HUES64 (cell line): ENCODE measurements at regions not wholly inside any gene's neighbourhood (a gene's known extent, or its start where the extent isn't known, plus 50 kb on each side); places are given as distances from the start of the nearest gene placed in this dataset.

Source experiments
- H3K27ac ChIP-seq: 2 replicates; pipeline ENCODE4 v1.7.0; 2013; ENCODE audit warnings: low read depth, low read length, inconsistent platforms
- H3K27me3 ChIP-seq: 2 replicates; pipeline ENCODE4 v1.6.1; 2013; ENCODE audit warnings: mild to moderate bottlenecking, low read length; ENCODE audit not compliant: insufficient read depth
- H3K36me3 ChIP-seq: 2 replicates; pipeline ENCODE4 v1.6.1; 2013; ENCODE audit warnings: mild to moderate bottlenecking, low read length; ENCODE audit not compliant: insufficient read depth
- H3K4me1 ChIP-seq: 2 replicates; pipeline ENCODE4 v1.6.1; 2013; ENCODE audit warnings: mild to moderate bottlenecking, low read length, moderate library complexity; ENCODE audit not compliant: insufficient read depth
- H3K4me3 ChIP-seq: 2 replicates; pipeline ENCODE4 v1.5.1; 2013; ENCODE audit warnings: mild to moderate bottlenecking, low read length, moderate library complexity
- H3K9ac ChIP-seq: 2 replicates; pipeline ENCODE4 v1.6.1; 2013; ENCODE audit warnings: mild to moderate bottlenecking, low read depth, low read length
- H3K9me3 ChIP-seq: 2 replicates; pipeline ENCODE4 v1.6.1; 2013; ENCODE audit warnings: low read depth, low read length; ENCODE audit not compliant: insufficient read depth
- WGBS: fragments of 150-250, 120-280 bp; methylation state at CpG from one replicate; pipeline ENCODE4 v1.1.7; 2013; ENCODE audit warnings: missing lambda C conversion rate; 5-methylcytosine and 5-hydroxymethylcytosine counted together

- no peaks in the 10 kb centered on the region for H3K27me3 ChIP-seq
- H3K27ac ChIP-seq: no peak overlapping the region
- no peaks in the 10 kb centered on the region for H3K4me1 ChIP-seq
- H3K4me3 ChIP-seq: no peak overlapping the region
- 96% methylated on average over 1 of the region's 1 CpG for WGBS
- H3K9ac ChIP-seq: no peak overlapping the region
- no peaks in the 10 kb centered on the region for H3K36me3 ChIP-seq
- no peaks in the 10 kb centered on the region for H3K9me3 ChIP-seq
These were observed 643.7 kb downstream of the UTRN start for GRCh38 chr6:144928847-144929246.

- Histone ChIP-seq H3K36me3 (no peaks in the 10 kb centered on the region), H3K9me3 (no peaks in the 10 kb centered on the region), H3K27me3 (no peaks in the 10 kb centered on the region), H3K9ac (no peak overlapping the region), H3K4me3 (no peak overlapping the region), H3K4me1 (no peaks in the 10 kb centered on the region), H3K27ac (no peak overlapping the region)
- 86% methylated on average over 1 of the region's 1 CpG for WGBS
These were observed 644.1 kb downstream of the UTRN start for GRCh38 chr6:144929262-144929661.

- Histone ChIP-seq H3K9me3 (no peaks in the 10 kb centered on the region), H3K4me3 (no peak overlapping the region), H3K9ac (no peak overlapping the region), H3K4me1 (no peaks in the 10 kb centered on the region), H3K36me3 (no peaks in the 10 kb centered on the region), H3K27ac (no peak overlapping the region), H3K27me3 (no peaks in the 10 kb centered on the region)
- WGBS: 65% methylated on average over 6 of the region's 6 CpGs
These were observed 646.3 kb downstream of the UTRN start for GRCh38 chr6:144931172-144932035.

- Histone ChIP-seq H3K9me3 (no peaks in the 10 kb centered on the region), H3K4me3 (no peak overlapping the region), H3K9ac (no peak overlapping the region), H3K4me1 (no peaks in the 10 kb centered on the region), H3K27ac (no peak overlapping the region), H3K36me3 (no peaks in the 10 kb centered on the region), H3K27me3 (no peaks in the 10 kb centered on the region)
- WGBS: 90% methylated on average over 1 of the region's 1 CpG
These were observed 647.5 kb downstream of the UTRN start for GRCh38 chr6:144932621-144933020.

GRCh38 chr6:144935181-144935580, 650.0 kb downstream of the UTRN start:
- Histone ChIP-seq H3K9me3 (no peaks in the 10 kb centered on the region), H3K27me3 (no peaks in the 10 kb centered on the region), H3K4me1 (no peaks in the 10 kb centered on the region), H3K4me3 (no peak overlapping the region), H3K27ac (no peak overlapping the region), H3K36me3 (no peaks in the 10 kb centered on the region), H3K9ac (no peak overlapping the region)

GRCh38 chr6:144935661-144936060, 650.5 kb downstream of the UTRN start:
- Histone ChIP-seq H3K4me1 (no peaks in the 10 kb centered on the region), H3K36me3 (no peaks in the 10 kb centered on the region), H3K9ac (no peak overlapping the region), H3K9me3 (no peaks in the 10 kb centered on the region), H3K27ac (no peak overlapping the region), H3K27me3 (no peaks in the 10 kb centered on the region), H3K4me3 (no peak overlapping the region)
- WGBS: no CpG with 5 or more reads among the region's 1 CpG

GRCh38 chr6:144936764-144937163, 651.6 kb downstream of the UTRN start:
- no peaks in the 10 kb centered on the region for H3K9me3 ChIP-seq
- H3K27ac ChIP-seq: no peak overlapping the region
- H3K4me3 ChIP-seq: no peak overlapping the region
- H3K4me1 ChIP-seq: no peaks in the 10 kb centered on the region
- H3K36me3 ChIP-seq: no peaks in the 10 kb centered on the region
- 100% methylated on average over 2 of the region's 2 CpGs for WGBS
- H3K27me3 ChIP-seq: no peaks in the 10 kb centered on the region
- H3K9ac ChIP-seq: no peak overlapping the region

- no peak overlapping the region for H3K9ac ChIP-seq
- no peaks in the 10 kb centered on the region for H3K4me1 ChIP-seq
- no peaks in the 10 kb centered on the region for H3K27me3 ChIP-seq
- no peak overlapping the region for H3K4me3 ChIP-seq
- H3K27ac ChIP-seq: no peak overlapping the region
- WGBS: 96% methylated on average over 1 of the region's 1 CpG
- H3K36me3 ChIP-seq: no peaks in the 10 kb centered on the region
- H3K9me3 ChIP-seq: no peaks in the 10 kb centered on the region
These were observed 654.8 kb downstream of the UTRN start for GRCh38 chr6:144939921-144940320.

- no peak overlapping the region for H3K4me3 ChIP-seq
- no peak overlapping the region for H3K9ac ChIP-seq
- 95% methylated on average over 4 of the region's 4 CpGs for WGBS
- no peak overlapping the region for H3K27ac ChIP-seq
- H3K36me3 ChIP-seq: no peaks in the 10 kb centered on the region
- no peaks in the 10 kb centered on the region for H3K4me1 ChIP-seq
- no peaks in the 10 kb centered on the region for H3K27me3 ChIP-seq
- H3K9me3 ChIP-seq: no peaks in the 10 kb centered on the region
These were observed 659.0 kb downstream of the UTRN start for GRCh38 chr6:144944106-144944505.

- H3K36me3 ChIP-seq: no peaks in the 10 kb centered on the region
- no peaks in the 10 kb centered on the region for H3K9me3 ChIP-seq
- peaks cover 16% of the 10 kb centered on the region for H3K4me1 ChIP-seq
- H3K27ac ChIP-seq: no peak overlapping the region
- 90% methylated on average over 3 of the region's 4 CpGs for WGBS
- no peak overlapping the region for H3K9ac ChIP-seq
- H3K4me3 ChIP-seq: no peak overlapping the region
- no peaks in the 10 kb centered on the region for H3K27me3 ChIP-seq
These were observed 662.4 kb downstream of the UTRN start for GRCh38 chr6:144947398-144947976.

- no peak overlapping the region for H3K9ac ChIP-seq
- WGBS: 6% methylated on average over 3 of the region's 3 CpGs
- no peaks in the 10 kb centered on the region for H3K36me3 ChIP-seq
- H3K9me3 ChIP-seq: no peaks in the 10 kb centered on the region
- no peaks in the 10 kb centered on the region for H3K27me3 ChIP-seq
- H3K4me1 ChIP-seq: peaks cover 34% of the 10 kb centered on the region
- peak overlapping the region; percentile 54; the same call in 1 of the 2 replicates for H3K27ac ChIP-seq
- H3K4me3 ChIP-seq: no peak overlapping the region
These were observed 666.7 kb downstream of the UTRN start for GRCh38 chr6:144951730-144952437.
